Gastroesophageal sphincter (tissue), 4 donors: ENCODE measurements at regions not wholly inside any gene's neighbourhood (a gene's known extent, or its start where the extent isn't known, plus 50 kb on each side); places are given as distances from the start of the nearest gene placed in this dataset.

ENCODE experiments used
- ATAC-seq: fragments of 150-250 bp; one replicate; pipeline ENCODE4 v1.9.1; 2016; ENCODE audit warnings: mild to moderate bottlenecking, moderate library complexity
- H3K27ac ChIP-seq, 4 donors: fragments of 200-600 bp; sonication (generic) in 3 of 4; 1 replicate in 3 of 4; 2 replicates in 1 of 4; pipeline ENCODE4 v1.5.1; 2016 to 2019
- H3K27me3 ChIP-seq: fragments of 200-600 bp; sonication (generic); one replicate; pipeline ENCODE4 v1.5.1; 2019
- H3K36me3 ChIP-seq, 2 donors: fragments of 200-600 bp; sonication (generic); one replicate each; pipeline ENCODE4 v1.5.1; 2019; ENCODE audit warnings: control low read depth in 1 of 2
- H3K4me1 ChIP-seq, 3 donors: fragments of 200-600 bp; sonication (generic); 1 replicate in 2 of 3; 2 replicates in 1 of 3; pipeline ENCODE4 v1.5.1; 2016 to 2019; ENCODE audit warnings: control low read depth in 2 of 3
- H3K4me3 ChIP-seq, 2 donors: fragments of 200-600 bp; sonication (generic); one replicate each; pipeline ENCODE4 v1.5.1; 2019; ENCODE audit warnings: mild to moderate bottlenecking in 1 of 2, moderate library complexity in 1 of 2
- H3K9me3 ChIP-seq, 3 donors: fragments of 200-600 bp; sonication (generic); one replicate each; pipeline ENCODE4 v1.5.1; 2017 to 2019; ENCODE audit warnings: control low read depth in 2 of 3
- CTCF ChIP-seq, 4 experiments: fragments of 200-600 bp in 2 of 4; fragments of 450-650 bp in 2 of 4; sonication (generic) in 1 of 4; IDR thresholded peaks; one replicate each; pipeline ENCODE4 v1.5.1; 2017 to 2019; ENCODE audit warnings: antibody characterized with exemption in 4 of 4, mild to moderate bottlenecking in 2 of 4, moderate library complexity in 2 of 4
- EP300 ChIP-seq: sonication (generic); formaldehyde crosslinking; IDR thresholded peaks from one replicate; pipeline ENCODE4 v1.6.1; 2017; ENCODE audit warnings: antibody characterized with exemption, mild to moderate bottlenecking
- POLR2A ChIP-seq, 2 donors: fragments of 450-650 bp; IDR thresholded peaks; one replicate each; pipeline ENCODE4 v1.6.1; 2017; ENCODE audit warnings: antibody characterized with exemption in 2 of 2, mild to moderate bottlenecking in 2 of 2, moderate library complexity in 1 of 2
- POLR2AphosphoS5 ChIP-seq: sonication (generic); formaldehyde crosslinking; IDR thresholded peaks from one replicate; pipeline ENCODE4 v1.6.1; 2017; ENCODE audit warnings: antibody characterized with exemption
- WGBS, 2 donors: methylation state at CpG; one replicate each; pipeline ENCODE4 v1.1.5; 2018; ENCODE audit warnings: low coverage in 1 of 2; 5-methylcytosine and 5-hydroxymethylcytosine counted together

DNA sequence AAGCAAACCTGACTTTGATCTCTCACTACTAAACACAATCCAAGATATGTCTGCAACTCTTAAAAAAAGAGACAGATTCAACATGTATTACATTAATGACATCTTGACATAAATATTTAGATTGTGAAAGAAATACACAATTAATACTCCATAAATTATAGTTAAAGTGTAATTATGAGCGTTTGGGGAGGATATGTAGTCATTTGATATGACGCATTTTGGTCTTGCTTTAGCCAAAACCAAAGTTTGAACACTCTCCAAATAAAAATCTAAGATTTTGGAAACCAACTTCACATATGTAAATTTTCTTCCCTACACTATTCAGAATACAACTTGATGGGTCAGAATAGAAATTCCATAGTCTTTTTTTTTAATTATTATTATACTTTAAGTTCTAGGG lies 1257.6 kb downstream of the SLC16A7 start:
- Histone ChIP-seq H3K27me3 (no peaks in the 10 kb centered on the region), H3K4me1 (no peaks in the 10 kb centered on the region), H3K36me3 (no peaks in the 10 kb centered on the region), H3K9me3 (no peaks in the 10 kb centered on the region), H3K27ac (no peak overlapping the region), H3K4me3 (no peak overlapping the region)
- 25% methylated on average over 2 of the region's 2 CpGs for WGBS, 2 donors
- no peak for ATAC-seq
- TF ChIP-seq CTCF (IDR thresholded peaks at IDR 0.05) (no peak), EP300 (no peak), POLR2A (IDR thresholded peaks at IDR 0.05) (no peak), POLR2AphosphoS5 (no peak)

- no peak for ATAC-seq
- H3K4me3 ChIP-seq: no peak overlapping the region
- no peak for TF ChIP-seq POLR2AphosphoS5
- no peak for TF ChIP-seq EP300
- TF ChIP-seq POLR2A (IDR thresholded peaks at IDR 0.05): no peak
- TF ChIP-seq CTCF (IDR thresholded peaks at IDR 0.05): no peak
- H3K27ac ChIP-seq: no peak overlapping the region
- H3K9me3 ChIP-seq: no peaks in the 10 kb centered on the region
- no peaks in the 10 kb centered on the region for H3K27me3 ChIP-seq
- no peaks in the 10 kb centered on the region for H3K36me3 ChIP-seq
- H3K4me1 ChIP-seq: no peaks in the 10 kb centered on the region
- 92 to 100% methylated on average over 1 of the region's 1 CpG for WGBS, 2 donors
These were observed 1267.6 kb downstream of the SLC16A7 start for GRCh38 chr12:60863421-60863820.

DNA sequence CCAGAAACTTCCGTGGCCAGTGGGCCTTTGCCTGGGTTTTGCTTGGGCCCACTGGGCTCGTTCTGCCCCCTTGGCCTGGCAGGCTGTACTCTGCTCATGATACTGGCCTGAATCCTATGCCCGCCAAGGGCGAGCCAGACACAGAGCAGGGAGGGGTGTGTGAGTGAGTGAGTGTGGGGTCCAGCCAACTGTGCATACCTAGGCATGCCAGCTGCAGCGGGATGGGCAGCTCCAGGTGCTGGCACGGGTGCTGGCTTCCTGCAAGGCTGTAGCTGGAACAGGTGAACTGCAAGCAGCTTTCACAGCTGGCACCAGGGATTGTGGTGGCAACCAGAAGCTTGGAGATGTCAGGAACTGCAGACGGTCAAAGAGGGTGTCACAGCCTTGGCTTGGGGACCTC lies 1276.4 kb downstream of the SLC16A7 start:
- H3K27me3 ChIP-seq: no peaks in the 10 kb centered on the region
- no peaks in the 10 kb centered on the region for H3K36me3 ChIP-seq
- no peak overlapping the region for H3K4me3 ChIP-seq
- no peaks in the 10 kb centered on the region for H3K4me1 ChIP-seq
- WGBS, 2 donors: 83 to 86% methylated on average over 1 to 2 of the region's 7 CpGs
- H3K9me3 ChIP-seq: no peaks in the 10 kb centered on the region
- ATAC-seq: no peak
- no peak for TF ChIP-seq POLR2A (IDR thresholded peaks at IDR 0.05)
- TF ChIP-seq POLR2AphosphoS5: no peak
- no peak for TF ChIP-seq CTCF (IDR thresholded peaks at IDR 0.05)
- no peak for TF ChIP-seq EP300
- no peak overlapping the region for H3K27ac ChIP-seq

GRCh38 chr12:60872850-60873713 lies 1277.3 kb downstream of the SLC16A7 start:
- WGBS, 2 donors: 19 to 33% methylated on average over 3 to 6 of the region's 13 CpGs
- H3K4me3 ChIP-seq: no peak overlapping the region

More at GRCh38 chr12:60872850-60873713, 1277.3 kb downstream of the SLC16A7 start:
- Histone ChIP-seq H3K36me3 (no peaks in the 10 kb centered on the region), H3K27me3 (no peaks in the 10 kb centered on the region), H3K27ac (no peak overlapping the region), H3K9me3 (no peaks in the 10 kb centered on the region), H3K4me1 (no peaks in the 10 kb centered on the region)
- no peak for ATAC-seq
- no peak for TF ChIP-seq POLR2AphosphoS5
- TF ChIP-seq CTCF (IDR thresholded peaks at IDR 0.05): no peak
- TF ChIP-seq EP300: no peak
- no peak for TF ChIP-seq POLR2A (IDR thresholded peaks at IDR 0.05)
